ENCODE measurements at regions not wholly inside any gene's neighbourhood (a gene's known extent, or its start where the extent isn't known, plus 50 kb on each side); places are given as distances from the start of the nearest gene placed in this dataset.
"Not testable (repeated sequence)": the region's sequence is repeated elsewhere in the genome, so short reads cannot be mapped to it uniquely, and the experiment has no call there.

GRCh38 chr14:37869633-37870032, 274.2 kb downstream of the TTC6 start:
- no peak overlapping the region for H3K27ac ChIP-seq (ENCODE audit: low read depth, low read length)
- H3K36me3 ChIP-seq (ENCODE audit: control insufficient read depth, insufficient read depth, low read length): no peaks in the 10 kb centered on the region
- no peak overlapping the region for H3K27ac Mint-ChIP-seq
- H3K36me3 Mint-ChIP-seq (ENCODE audit: low read depth): no peaks in the 10 kb centered on the region
- H3K4me1 Mint-ChIP-seq: peaks cover 10% of the 10 kb centered on the region
- no peaks in the 10 kb centered on the region for H3K27me3 ChIP-seq (ENCODE audit: control insufficient read depth, insufficient read depth, low read length, poor library complexity, severe bottlenecking)
- H3K4me3 ChIP-seq (ENCODE audit: low read length): no peak overlapping the region
- H3K27me3 Mint-ChIP-seq (ENCODE audit: insufficient read depth): no peaks in the 10 kb centered on the region
- TF ChIP-seq CTCF (conservative IDR thresholded peaks at IDR 0.05): no peak
- 62 to 89% methylated on average over 1 to 2 of the region's 2 CpGs for WGBS, 2 experiments (ENCODE audit: insufficient coverage in 1 of 2, insufficient read length in 1 of 2)
- no peaks in the 10 kb centered on the region for H3K4me1 ChIP-seq (ENCODE audit: control insufficient read depth, insufficient read depth, low read length)
- no peak overlapping the region for H3K9ac ChIP-seq (ENCODE audit: extremely low read depth, low read length, poor library complexity, severe bottlenecking)
- no peaks in the 10 kb centered on the region for H3K9me3 Mint-ChIP-seq
- DNase-seq: no peak
- no peaks in the 10 kb centered on the region for H3K9me3 ChIP-seq (ENCODE audit: control insufficient read depth, low read length)
- H3K4me3 Mint-ChIP-seq: no peak overlapping the region

GRCh38 chr14:37870170-37870569, 274.7 kb downstream of the TTC6 start:
- Mint-ChIP-seq H3K4me1 (peaks cover 12% of the 10 kb centered on the region), H3K27me3 (ENCODE audit: insufficient read depth) (no peaks in the 10 kb centered on the region), H3K27ac (no peak overlapping the region), H3K36me3 (ENCODE audit: low read depth) (no peaks in the 10 kb centered on the region), H3K4me3 (no peak overlapping the region), H3K9me3 (no peaks in the 10 kb centered on the region)
- Histone ChIP-seq H3K9ac (ENCODE audit: extremely low read depth, low read length, poor library complexity, severe bottlenecking) (no peak overlapping the region), H3K9me3 (ENCODE audit: control insufficient read depth, low read length) (no peaks in the 10 kb centered on the region), H3K27ac (ENCODE audit: low read depth, low read length) (no peak overlapping the region), H3K4me3 (ENCODE audit: low read length) (no peak overlapping the region), H3K27me3 (ENCODE audit: control insufficient read depth, insufficient read depth, low read length, poor library complexity, severe bottlenecking) (no peaks in the 10 kb centered on the region), H3K4me1 (ENCODE audit: control insufficient read depth, insufficient read depth, low read length) (no peaks in the 10 kb centered on the region), H3K36me3 (ENCODE audit: control insufficient read depth, insufficient read depth, low read length) (no peaks in the 10 kb centered on the region)
- WGBS, 2 experiments (ENCODE audit: insufficient coverage in 1 of 2, insufficient read length in 1 of 2): 73 to 75% methylated on average over 4 to 5 of the region's 5 CpGs
- no peak for TF ChIP-seq CTCF (conservative IDR thresholded peaks at IDR 0.05)
- DNase-seq: no peak

- H3K27ac Mint-ChIP-seq: no peak overlapping the region
Measured at GRCh38 chr14:37870632-37871346, 275.4 kb downstream of the TTC6 start.

GRCh38 chr14:37874065-37874428, 278.6 kb downstream of the TTC6 start:
- not testable (repeated sequence) for H3K9ac ChIP-seq (ENCODE audit: extremely low read depth, low read length, poor library complexity, severe bottlenecking); H3K27me3 ChIP-seq (ENCODE audit: control insufficient read depth, insufficient read depth, low read length, poor library complexity, severe bottlenecking); H3K4me3 Mint-ChIP-seq; H3K27ac ChIP-seq (ENCODE audit: low read depth, low read length); H3K4me3 ChIP-seq (ENCODE audit: low read length); H3K9me3 ChIP-seq (ENCODE audit: control insufficient read depth, low read length); H3K36me3 ChIP-seq (ENCODE audit: control insufficient read depth, insufficient read depth, low read length); DNase-seq; H3K27me3 Mint-ChIP-seq (ENCODE audit: insufficient read depth); H3K4me1 ChIP-seq (ENCODE audit: control insufficient read depth, insufficient read depth, low read length); H3K9me3 Mint-ChIP-seq; H3K36me3 Mint-ChIP-seq (ENCODE audit: low read depth); H3K27ac Mint-ChIP-seq
- peaks cover 12% of the 10 kb centered on the region for H3K4me1 Mint-ChIP-seq
- WGBS, 2 experiments (ENCODE audit: insufficient coverage in 1 of 2, insufficient read length in 1 of 2): 77 to 95% methylated on average over 3 to 9 of the region's 10 CpGs

More at GRCh38 chr14:37870632-37871346, 275.4 kb downstream of the TTC6 start:
- WGBS, 2 experiments (ENCODE audit: insufficient coverage in 1 of 2, insufficient read length in 1 of 2): 84 to 88% methylated on average over 8 to 11 of the region's 11 CpGs
- H3K9ac ChIP-seq (ENCODE audit: extremely low read depth, low read length, poor library complexity, severe bottlenecking): no peak overlapping the region
- no peaks in the 10 kb centered on the region for H3K36me3 ChIP-seq (ENCODE audit: control insufficient read depth, insufficient read depth, low read length)
- no peaks in the 10 kb centered on the region for H3K27me3 ChIP-seq (ENCODE audit: control insufficient read depth, insufficient read depth, low read length, poor library complexity, severe bottlenecking)
- peaks cover 12% of the 10 kb centered on the region for H3K4me1 Mint-ChIP-seq
- no peaks in the 10 kb centered on the region for H3K36me3 Mint-ChIP-seq (ENCODE audit: low read depth)
- TF ChIP-seq CTCF (conservative IDR thresholded peaks at IDR 0.05): no peak
- no peaks in the 10 kb centered on the region for H3K9me3 Mint-ChIP-seq
- no peaks in the 10 kb centered on the region for H3K9me3 ChIP-seq (ENCODE audit: control insufficient read depth, low read length)
- H3K27ac ChIP-seq (ENCODE audit: low read depth, low read length): no peak overlapping the region
- H3K27me3 Mint-ChIP-seq (ENCODE audit: insufficient read depth): no peaks in the 10 kb centered on the region
- no peak overlapping the region for H3K4me3 Mint-ChIP-seq
- H3K4me1 ChIP-seq (ENCODE audit: control insufficient read depth, insufficient read depth, low read length): no peaks in the 10 kb centered on the region
- no peak for DNase-seq
- H3K4me3 ChIP-seq (ENCODE audit: low read length): no peak overlapping the region
